CD4-positive, alpha-beta T cell treated with Interleukin-17A for 4 hours (primary cell): ENCODE measurements at regions not wholly inside any gene's neighbourhood (a gene's known extent, or its start where the extent isn't known, plus 50 kb on each side); places are given as distances from the start of the nearest gene placed in this dataset.
"Not testable (repeated sequence)": the region's sequence is repeated elsewhere in the genome, so short reads cannot be mapped to it uniquely, and the experiment has no call there.

Experiments used
- DNase-seq: peaks from one replicate; pipeline ENCODE4 v3.0.0-alpha.2; 2020; ENCODE audit warnings: mixed read lengths

- DNase-seq, result no peak
Measured at GRCh38 chr17:33983824-33984574, 271.1 kb upstream of the CCL2 start.

GRCh38 chr17:33986088-33986487 is 269.0 kb upstream of the CCL2 start:
- no peak for DNase-seq

GRCh38 chr17:33986566-33986965 is 268.5 kb upstream of the CCL2 start:
- DNase-seq, result no peak

GRCh38 chr17:33987162-33987561 is 267.9 kb upstream of the CCL2 start:
- DNase-seq, result no peak

GRCh38 chr17:33989361-33990148 is 265.5 kb upstream of the CCL2 start:
- no peak for DNase-seq

GRCh38 chr17:33990943-33991706 is 264.0 kb upstream of the CCL2 start:
- no peak for DNase-seq

GRCh38 chr17:33992113-33992512 is 263.0 kb upstream of the CCL2 start:
- no peak for DNase-seq

GRCh38 chr17:34000639-34001038 is 254.4 kb upstream of the CCL2 start:
- DNase-seq, result no peak

GRCh38 chr17:34001246-34001645 is 253.8 kb upstream of the CCL2 start:
- DNase-seq, result no peak

GRCh38 chr17:34006126-34006525 is 249.0 kb upstream of the CCL2 start:
- no peak for DNase-seq

GRCh38 chr17:34008125-34008524 is 247.0 kb upstream of the CCL2 start:
- no peak for DNase-seq

- no peak for DNase-seq
Measured at GRCh38 chr17:34009912-34010311, 245.2 kb upstream of the CCL2 start.

GRCh38 chr17:34010534-34010933 is 244.6 kb upstream of the CCL2 start:
- DNase-seq, result no peak

GRCh38 chr17:34011599-34011998 is 243.5 kb upstream of the CCL2 start:
- no peak for DNase-seq

- DNase-seq, result no peak
Measured at GRCh38 chr17:34012709-34013375, 242.2 kb upstream of the CCL2 start.

- DNase-seq, result no peak
Measured at GRCh38 chr17:34015253-34015652, 239.8 kb upstream of the CCL2 start.

- no peak for DNase-seq
Measured at GRCh38 chr17:34024386-34024785, 230.7 kb upstream of the CCL2 start.

- DNase-seq, result no peak
Measured at GRCh38 chr17:34024806-34025551, 230.1 kb upstream of the CCL2 start.

- not testable (repeated sequence) for DNase-seq
Measured at GRCh38 chr17:34030601-34031000, 224.5 kb upstream of the CCL2 start.

- DNase-seq, result not testable (repeated sequence)
Measured at GRCh38 chr17:34032305-34032704, 222.8 kb upstream of the CCL2 start.

- not testable (repeated sequence) for DNase-seq
Measured at GRCh38 chr17:34038786-34039185, 216.3 kb upstream of the CCL2 start.

- DNase-seq, result not testable (repeated sequence)
Measured at GRCh38 chr17:34039213-34039612, 215.9 kb upstream of the CCL2 start.
